ENCODE measurements at regions not wholly inside any gene's neighbourhood (a gene's known extent, or its start where the extent isn't known, plus 50 kb on each side); places are given as distances from the start of the nearest gene placed in this dataset.

DNA sequence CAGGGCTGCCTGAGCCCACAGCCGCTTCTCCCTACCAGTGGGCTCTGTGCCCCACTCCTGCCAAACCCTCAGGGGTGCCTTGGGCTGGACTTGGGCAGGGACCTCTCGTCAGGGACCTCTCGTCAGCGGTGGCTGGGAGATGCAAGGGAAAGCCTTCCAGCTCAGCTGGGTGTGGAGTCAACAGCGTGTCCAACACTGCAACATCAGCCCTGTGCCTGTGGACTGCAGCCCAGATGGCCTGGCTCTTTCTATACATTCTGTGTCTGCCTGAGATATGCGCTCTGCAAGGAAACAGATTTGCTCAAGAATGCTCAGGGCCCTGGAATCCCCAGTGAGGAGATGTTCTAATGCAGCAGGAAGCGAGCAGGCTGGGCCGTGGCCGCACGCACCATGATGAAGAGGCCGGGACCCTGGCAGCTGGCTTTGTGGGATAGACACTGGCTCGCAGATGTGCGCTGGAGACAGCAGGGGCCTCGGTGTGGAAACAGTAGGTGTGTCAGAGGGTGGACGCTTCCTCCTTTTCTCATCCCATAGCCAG lies 85.0 kb upstream of the COL5A1 start:
- peaks cover 3 to 7% of the 10 kb centered on the region in 2 donors for H3K27me3 Mint-ChIP-seq
- DNase-seq, result no peak

DNA sequence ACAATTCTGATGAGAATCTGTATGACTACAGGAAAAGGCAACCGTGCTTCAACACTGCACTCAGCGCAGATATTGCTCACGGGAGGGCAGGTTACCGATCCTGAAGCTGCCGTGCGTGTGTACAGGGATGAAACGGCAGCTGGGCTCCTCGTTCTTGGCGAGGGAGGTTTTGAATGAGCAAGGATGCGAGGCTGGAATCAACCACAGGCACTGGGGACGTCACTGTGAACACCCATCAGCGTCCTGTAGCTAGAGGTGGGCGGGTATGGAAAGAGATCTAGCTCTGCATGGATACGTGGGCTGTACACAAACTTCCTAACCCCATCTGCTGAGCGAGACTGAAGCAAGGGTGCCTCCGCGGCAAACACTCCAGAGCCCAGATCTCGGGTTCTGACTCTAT lies 84.3 kb upstream of the COL5A1 start:
- H3K27ac ChIP-seq (ENCODE audit: low read depth, low read length), result no peak overlapping the region
- no peak overlapping the region for H3K27ac Mint-ChIP-seq
- H3K27me3 Mint-ChIP-seq, result peaks cover 0 to 4% of the 10 kb centered on the region in 2 donors
- H3K4me3 ChIP-seq (ENCODE audit: low read length in 2 of 2), result no peak overlapping the region
- H3K4me3 Mint-ChIP-seq, result no peak overlapping the region
- H3K4me1 ChIP-seq (ENCODE audit: insufficient read depth, low read length), result no peaks in the 10 kb centered on the region
- no peaks in the 10 kb centered on the region for H3K36me3 Mint-ChIP-seq
- ChIA-PET POLR2A (ENCODE audit: partially characterized antibody) (no interaction called here), CTCF (ENCODE audit: partially characterized antibody) (no interaction called here)
- intact Hi-C loops (cut with micrococcal nuclease), result no loop called here
- peaks cover 0 to 7% (median 3%) of the 10 kb centered on the region in 4 donors for H3K4me1 Mint-ChIP-seq
- no peaks in the 10 kb centered on the region for H3K9me3 ChIP-seq (ENCODE audit: control insufficient read depth in 1 of 2, low read length in 2 of 2)
- no peak for DNase-seq
- peaks cover 0 to 2% (median 0%) of the 10 kb centered on the region in 8 donors for H3K9me3 Mint-ChIP-seq
- no peaks in the 10 kb centered on the region for H3K27me3 ChIP-seq (ENCODE audit: insufficient read depth, low read length)
- no peaks in the 10 kb centered on the region for H3K36me3 ChIP-seq (ENCODE audit: insufficient read depth, low read length)

More for the DNA sequence above, 85.0 kb upstream of the COL5A1 start:
- Mint-ChIP-seq H3K4me1 (peaks cover 0 to 7% (median 3%) of the 10 kb centered on the region in 4 donors), H3K9me3 (peaks cover 0 to under 1% (median 0%) of the 10 kb centered on the region in 8 donors), H3K36me3 (no peaks in the 10 kb centered on the region), H3K27ac (no peak overlapping the region), H3K4me3 (peak overlapping the region in 1 of 8 donors; percentile 64)
- ChIA-PET CTCF (ENCODE audit: partially characterized antibody) (no interaction called here), POLR2A (ENCODE audit: partially characterized antibody) (no interaction called here)
- H3K9me3 ChIP-seq (ENCODE audit: control insufficient read depth in 1 of 2, low read length in 2 of 2), result no peaks in the 10 kb centered on the region
- H3K27ac ChIP-seq (ENCODE audit: low read depth, low read length), result no peak overlapping the region
- H3K27me3 ChIP-seq (ENCODE audit: insufficient read depth, low read length), result no peaks in the 10 kb centered on the region
- no peaks in the 10 kb centered on the region for H3K4me1 ChIP-seq (ENCODE audit: insufficient read depth, low read length)
- H3K36me3 ChIP-seq (ENCODE audit: insufficient read depth, low read length), result no peaks in the 10 kb centered on the region
- intact Hi-C loops (cut with micrococcal nuclease), result no loop called here
- no peak overlapping the region for H3K4me3 ChIP-seq (ENCODE audit: low read length in 2 of 2)

GRCh38 chr9:134558124-134558905 lies 83.3 kb upstream of the COL5A1 start:
- DNase-seq, result no peak
- Mint-ChIP-seq H3K4me1 (peaks cover 0 to 7% (median 3%) of the 10 kb centered on the region in 4 donors), H3K9me3 (peaks cover 0 to 5% (median 0%) of the 10 kb centered on the region in 8 donors), H3K36me3 (no peaks in the 10 kb centered on the region), H3K27me3 (peaks cover 0 to 4% of the 10 kb centered on the region in 2 donors), H3K4me3 (no peak overlapping the region), H3K27ac (no peak overlapping the region)
- Histone ChIP-seq H3K4me1 (ENCODE audit: insufficient read depth, low read length) (no peaks in the 10 kb centered on the region), H3K4me3 (ENCODE audit: low read length in 2 of 2) (no peak overlapping the region), H3K9me3 (ENCODE audit: control insufficient read depth in 1 of 2, low read length in 2 of 2) (no peaks in the 10 kb centered on the region), H3K36me3 (ENCODE audit: insufficient read depth, low read length) (no peaks in the 10 kb centered on the region), H3K27ac (ENCODE audit: low read depth, low read length) (no peak overlapping the region), H3K27me3 (ENCODE audit: insufficient read depth, low read length) (no peaks in the 10 kb centered on the region)
- ChIA-PET POLR2A (ENCODE audit: partially characterized antibody) (no interaction called here), CTCF (ENCODE audit: partially characterized antibody) (no interaction called here)
- intact Hi-C loops (cut with micrococcal nuclease), result no loop called here

- Histone ChIP-seq H3K27ac (ENCODE audit: low read depth, low read length) (no peak overlapping the region), H3K36me3 (ENCODE audit: insufficient read depth, low read length) (no peaks in the 10 kb centered on the region), H3K4me3 (ENCODE audit: low read length in 2 of 2) (no peak overlapping the region), H3K4me1 (ENCODE audit: insufficient read depth, low read length) (no peaks in the 10 kb centered on the region), H3K27me3 (ENCODE audit: insufficient read depth, low read length) (no peaks in the 10 kb centered on the region), H3K9me3 (ENCODE audit: control insufficient read depth in 1 of 2, low read length in 2 of 2) (no peaks in the 10 kb centered on the region)
- Mint-ChIP-seq H3K4me1 (peaks cover 0 to 7% (median 3%) of the 10 kb centered on the region in 4 donors), H3K27me3 (peaks cover 0 to 4% of the 10 kb centered on the region in 2 donors), H3K9me3 (peaks cover 0 to 5% (median 0%) of the 10 kb centered on the region in 8 donors), H3K36me3 (no peaks in the 10 kb centered on the region), H3K4me3 (no peak overlapping the region), H3K27ac (peak overlapping the region in 1 of 7 donors; percentile 73)
- DNase-seq, result no peak
- ChIA-PET POLR2A (ENCODE audit: partially characterized antibody) (no interaction called here), CTCF (ENCODE audit: partially characterized antibody) (no interaction called here)
- intact Hi-C loops (cut with micrococcal nuclease), result no loop called here
Observed at GRCh38 chr9:134559013-134559412, 82.6 kb upstream of the COL5A1 start.

DNA sequence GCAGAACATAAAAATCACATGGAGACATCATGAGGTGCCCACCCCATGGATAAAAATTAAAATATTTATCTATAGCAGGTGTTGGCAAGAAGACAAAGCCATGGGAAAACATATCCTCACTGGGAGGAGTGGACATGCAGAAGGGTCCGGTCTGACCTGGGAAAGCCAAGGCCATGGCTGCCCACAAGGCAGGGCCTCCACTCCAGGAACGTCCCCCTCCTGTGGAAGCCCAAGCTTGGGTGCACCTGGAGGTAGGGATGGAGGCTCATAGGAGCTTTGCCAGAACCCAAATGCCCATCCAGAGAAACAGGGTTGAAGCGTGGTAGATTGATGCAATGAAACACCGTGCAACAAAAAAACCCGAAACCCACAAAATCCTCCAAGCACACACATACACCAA lies 81.4 kb upstream of the COL5A1 start:
- Mint-ChIP-seq H3K9me3 (peaks cover 0 to 9% (median 0%) of the 10 kb centered on the region in 8 donors), H3K4me1 (peaks cover 0 to 7% (median 3%) of the 10 kb centered on the region in 4 donors), H3K4me3 (no peak overlapping the region), H3K36me3 (no peaks in the 10 kb centered on the region), H3K27me3 (peaks cover 0 to 4% of the 10 kb centered on the region in 2 donors), H3K27ac (no peak overlapping the region)
- H3K36me3 ChIP-seq (ENCODE audit: insufficient read depth, low read length), result no peaks in the 10 kb centered on the region
- no peak for DNase-seq
- no peaks in the 10 kb centered on the region for H3K9me3 ChIP-seq (ENCODE audit: control insufficient read depth in 1 of 2, low read length in 2 of 2)
- ChIA-PET POLR2A (ENCODE audit: partially characterized antibody) (no interaction called here), CTCF (ENCODE audit: partially characterized antibody) (no interaction called here)
- intact Hi-C loops (cut with micrococcal nuclease), result no loop called here
- no peak overlapping the region for H3K27ac ChIP-seq (ENCODE audit: low read depth, low read length)
- no peaks in the 10 kb centered on the region for H3K27me3 ChIP-seq (ENCODE audit: insufficient read depth, low read length)
- no peaks in the 10 kb centered on the region for H3K4me1 ChIP-seq (ENCODE audit: insufficient read depth, low read length)
- no peak overlapping the region for H3K4me3 ChIP-seq (ENCODE audit: low read length in 2 of 2)

DNA sequence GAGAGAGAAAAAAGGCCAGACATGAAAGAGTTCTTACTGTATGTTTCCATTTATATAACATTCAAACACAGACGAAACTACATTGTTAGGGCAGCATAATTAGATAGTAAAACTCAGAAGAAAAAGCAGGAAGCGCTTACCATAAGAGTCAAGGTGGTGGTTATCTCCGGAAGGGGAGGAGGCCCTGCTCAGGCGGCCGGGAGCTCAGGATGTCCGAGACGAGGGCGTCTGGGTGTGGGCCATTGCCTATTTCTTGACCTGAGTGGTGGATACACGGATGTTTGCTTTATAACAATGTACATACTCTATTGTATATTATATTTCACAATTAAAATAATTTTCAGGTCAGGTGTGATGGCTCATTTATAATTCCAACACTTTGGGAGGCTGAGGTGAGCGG lies 80.9 kb upstream of the COL5A1 start:
- Histone ChIP-seq H3K36me3 (ENCODE audit: insufficient read depth, low read length) (no peaks in the 10 kb centered on the region), H3K27ac (ENCODE audit: low read depth, low read length) (no peak overlapping the region), H3K9me3 (ENCODE audit: control insufficient read depth in 1 of 2, low read length in 2 of 2) (no peaks in the 10 kb centered on the region), H3K27me3 (ENCODE audit: insufficient read depth, low read length) (no peaks in the 10 kb centered on the region), H3K4me1 (ENCODE audit: insufficient read depth, low read length) (no peaks in the 10 kb centered on the region), H3K4me3 (ENCODE audit: low read length in 2 of 2) (no peak overlapping the region)
- intact Hi-C loops (cut with micrococcal nuclease), result no loop called here
- H3K27ac Mint-ChIP-seq, result no peak overlapping the region
- no peak for DNase-seq
- peaks cover 0 to 4% of the 10 kb centered on the region in 2 donors for H3K27me3 Mint-ChIP-seq
- H3K4me3 Mint-ChIP-seq, result no peak overlapping the region
- ChIA-PET POLR2A (ENCODE audit: partially characterized antibody) (no interaction called here), CTCF (ENCODE audit: partially characterized antibody) (no interaction called here)
- peaks cover 0 to 7% (median 3%) of the 10 kb centered on the region in 4 donors for H3K4me1 Mint-ChIP-seq
- H3K36me3 Mint-ChIP-seq, result no peaks in the 10 kb centered on the region
- peaks cover 0 to 12% (median 1%) of the 10 kb centered on the region in 8 donors for H3K9me3 Mint-ChIP-seq

DNA sequence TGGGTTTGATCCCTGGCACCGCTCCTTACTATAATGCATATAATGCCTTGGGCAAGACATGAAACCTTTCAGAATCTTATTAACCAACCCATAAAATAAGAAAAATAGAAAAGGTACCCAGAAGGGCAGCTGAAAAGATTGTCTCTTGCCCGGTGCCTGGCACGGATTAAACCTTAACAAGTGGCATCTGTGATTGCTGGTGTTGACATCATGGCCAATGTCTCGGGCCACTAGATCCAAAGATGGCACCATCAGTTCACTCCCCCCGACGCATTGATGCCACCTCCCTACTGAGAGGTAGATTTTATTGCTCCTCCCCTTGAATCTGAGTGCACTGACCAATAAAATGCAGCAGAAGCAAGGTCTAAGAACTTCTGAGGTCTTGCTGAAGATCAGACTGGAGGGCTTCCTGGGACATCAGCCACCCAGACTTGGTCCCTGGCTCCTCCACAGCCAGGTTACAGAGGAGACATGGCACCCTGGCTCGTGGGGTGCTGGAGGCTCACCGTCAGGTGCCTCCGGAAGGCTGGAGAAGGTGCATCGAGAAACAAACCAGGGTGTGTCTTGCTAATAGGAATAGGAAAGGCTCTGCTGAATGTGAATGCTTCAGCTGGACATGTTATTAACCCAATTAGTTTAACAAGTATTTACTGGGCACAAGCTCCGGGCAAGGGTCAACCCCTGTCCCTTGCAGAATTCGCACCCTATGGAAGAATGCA lies 80.0 kb upstream of the COL5A1 start:
- Histone ChIP-seq H3K27me3 (ENCODE audit: insufficient read depth, low read length) (no peaks in the 10 kb centered on the region), H3K27ac (ENCODE audit: low read depth, low read length) (no peak overlapping the region), H3K36me3 (ENCODE audit: insufficient read depth, low read length) (no peaks in the 10 kb centered on the region), H3K9me3 (ENCODE audit: control insufficient read depth in 1 of 2, low read length in 2 of 2) (no peaks in the 10 kb centered on the region), H3K4me1 (ENCODE audit: insufficient read depth, low read length) (no peaks in the 10 kb centered on the region), H3K4me3 (ENCODE audit: low read length in 2 of 2) (no peak overlapping the region)
- POLR2A ChIA-PET (ENCODE audit: partially characterized antibody), result no interaction called here
- intact Hi-C loops (cut with micrococcal nuclease), result no loop called here
- no peak for DNase-seq
- peaks cover 0 to 4% of the 10 kb centered on the region in 2 donors for H3K27me3 Mint-ChIP-seq
- CTCF ChIA-PET (ENCODE audit: partially characterized antibody), result no interaction called here
- H3K4me1 Mint-ChIP-seq, result peaks cover 0 to 7% (median 3%) of the 10 kb centered on the region in 4 donors
- no peaks in the 10 kb centered on the region for H3K36me3 Mint-ChIP-seq
- peaks cover 0 to 19% (median 2%) of the 10 kb centered on the region in 8 donors for H3K9me3 Mint-ChIP-seq
- no peak overlapping the region for H3K4me3 Mint-ChIP-seq
- no peak overlapping the region for H3K27ac Mint-ChIP-seq
